Panc1 (cell line): ENCODE measurements at regions not wholly inside any gene's neighbourhood (a gene's known extent, or its start where the extent isn't known, plus 50 kb on each side); places are given as distances from the start of the nearest gene placed in this dataset.

Experiments
- ATAC-seq: fragments of 200-7000 bp; cut with Tn5 transposase; 2 replicates; pipeline ENCODE4 v1.9.1; 2020; ENCODE audit warnings: mild to moderate bottlenecking, moderate library complexity
- BruUV-seq: library from RNA; stranded (reverse); fragments of 400-500 nt; replicated peaks from 2 replicates; lab custom pipeline; 2021; lab: Mats Ljungman, UMichigan
- CTCF ChIA-PET: fragments of 300-600 bp; sonication (Branson Sonifier 250); formaldehyde crosslinking; loops from one replicate; lab custom pipeline; 2022; ENCODE audit warnings: antibody characterized with exemption; lab: Charles Lee
- POLR2A ChIA-PET: fragments of 300-600 bp; sonication (Branson Sonifier 250); formaldehyde crosslinking; loops from one replicate; lab custom pipeline; 2022; ENCODE audit warnings: antibody characterized with exemption; lab: Charles Lee
- DNase-seq: peaks from one replicate; pipeline ENCODE4 v3.0.0-alpha.2; 2010; ENCODE audit warnings: low read depth, low spot score
- H3K27ac ChIP-seq: 2 replicates; pipeline ENCODE4 v1.5.1; 2011; ENCODE audit warnings: mild to moderate bottlenecking, low read length, inconsistent platforms
- H3K27me3 ChIP-seq: fragments of 200-500 bp; sonication (Bioruptor generic); 2 replicates; pipeline ENCODE4 v1.6.0; 2014; ENCODE audit warnings: low read length, inconsistent platforms; ENCODE audit not compliant: control insufficient read depth, insufficient read depth
- H3K36me3 ChIP-seq: fragments of 200-500 bp; sonication (Bioruptor generic); 2 replicates; pipeline ENCODE4 v1.5.1; 2014; ENCODE audit warnings: inconsistent platforms, mild to moderate bottlenecking, low read length, moderate library complexity; ENCODE audit not compliant: control insufficient read depth, insufficient read depth
- H3K4me1 ChIP-seq: 2 replicates; pipeline ENCODE4 v1.5.1; 2011; ENCODE audit warnings: inconsistent platforms, mild to moderate bottlenecking, low read length, moderate library complexity; ENCODE audit not compliant: control insufficient read depth, insufficient read depth
- H3K4me3 ChIP-seq, 2 experiments: 2 replicates each; pipeline ENCODE4 v1.5.1; 2011 to 2012; ENCODE audit warnings: low read depth in 2 of 2, low read length in 2 of 2, mild to moderate bottlenecking in 2 of 2, inconsistent platforms in 1 of 2, moderate library complexity in 1 of 2
- H3K9me3 ChIP-seq: fragments of 200-500 bp; sonication (Bioruptor generic); 2 replicates; pipeline ENCODE4 v1.5.1; 2014; ENCODE audit warnings: low read depth, mild to moderate bottlenecking, inconsistent platforms, low read length, moderate library complexity; ENCODE audit not compliant: control insufficient read depth, insufficient read depth
- POLR2AphosphoS5 ChIP-seq: IDR thresholded peaks from 2 replicates; pipeline ENCODE4 v1.6.1; 2012; ENCODE audit warnings: mild to moderate bottlenecking, low read depth, low read length, moderate library complexity
- SIN3A ChIP-seq: IDR thresholded peaks from 2 replicates; pipeline ENCODE4 v1.6.1; 2012; ENCODE audit warnings: low read depth, mild to moderate bottlenecking, low read length, moderate library complexity, borderline replicate concordance; ENCODE audit not compliant: insufficient read depth
- TCF7L2 ChIP-seq: IDR thresholded peaks from 2 replicates; pipeline ENCODE4 v1.6.1; 2011; ENCODE audit warnings: mild to moderate bottlenecking, low read depth, low read length, inconsistent platforms
- in situ Hi-C: cut with HindIII; loops from 2 replicates; pipeline ENCODE4 v1.10.0; 2016; ENCODE audit warnings: low sequenced_read_pairs, low pct_unique_long_range_greater_than_20kb
- intact Hi-C: fragments of 100-400 bp; cut with micrococcal nuclease; formaldehyde crosslinking; loops from one replicate; pipeline ENCODE4 v1.10.0; 2022; ENCODE audit not compliant: unreplicated experiment
- TF ChIP-seq, protein P1 (sequence below), 2 experiments: IDR thresholded peaks; 2 replicates each; pipeline ENCODE4 v1.6.1; 2011 to 2012; ENCODE audit warnings: low read depth in 2 of 2, control low read depth in 1 of 2, low read length in 1 of 2, mild to moderate bottlenecking in 1 of 2, moderate library complexity in 1 of 2; ENCODE audit not compliant: insufficient read depth in 1 of 2
- TF ChIP-seq, protein P2 (sequence below): fragments of 450-650 bp; IDR thresholded peaks from 2 replicates; pipeline ENCODE4 v1.5.1; 2017; ENCODE audit warnings: mild to moderate bottlenecking

DNA sequence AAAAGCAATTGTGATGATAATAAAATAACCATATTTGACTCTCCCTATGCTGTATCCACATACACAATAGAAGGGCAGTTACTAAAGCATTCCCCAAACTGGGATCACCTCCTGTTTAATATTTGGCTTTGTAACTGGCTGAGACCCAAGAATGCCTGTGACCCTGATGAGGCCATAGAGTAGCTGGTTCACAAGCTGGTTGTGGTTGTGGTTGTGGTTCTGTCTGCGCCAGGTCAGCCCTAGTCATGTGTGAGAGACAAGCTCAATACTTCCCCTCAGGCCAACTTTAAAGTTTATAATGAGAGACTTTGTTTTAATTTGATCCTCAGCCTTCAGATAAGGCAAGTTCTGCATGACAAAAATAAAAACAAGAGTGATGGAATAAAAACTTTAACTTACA is 209.9 kb downstream of the PARM1 start:
- no peak for DNase-seq
- intact Hi-C loops, result no loop called here
- Histone ChIP-seq H3K4me1 (no peaks in the 10 kb centered on the region), H3K36me3 (no peaks in the 10 kb centered on the region), H3K27ac (no peak overlapping the region), H3K27me3 (no peaks in the 10 kb centered on the region), H3K4me3 (no peak overlapping the region), H3K9me3 (no peaks in the 10 kb centered on the region)
- ChIA-PET CTCF (no interaction called here), POLR2A (no interaction called here)
- no TSS peak for BruUV-seq
- TF ChIP-seq, protein P1, sequence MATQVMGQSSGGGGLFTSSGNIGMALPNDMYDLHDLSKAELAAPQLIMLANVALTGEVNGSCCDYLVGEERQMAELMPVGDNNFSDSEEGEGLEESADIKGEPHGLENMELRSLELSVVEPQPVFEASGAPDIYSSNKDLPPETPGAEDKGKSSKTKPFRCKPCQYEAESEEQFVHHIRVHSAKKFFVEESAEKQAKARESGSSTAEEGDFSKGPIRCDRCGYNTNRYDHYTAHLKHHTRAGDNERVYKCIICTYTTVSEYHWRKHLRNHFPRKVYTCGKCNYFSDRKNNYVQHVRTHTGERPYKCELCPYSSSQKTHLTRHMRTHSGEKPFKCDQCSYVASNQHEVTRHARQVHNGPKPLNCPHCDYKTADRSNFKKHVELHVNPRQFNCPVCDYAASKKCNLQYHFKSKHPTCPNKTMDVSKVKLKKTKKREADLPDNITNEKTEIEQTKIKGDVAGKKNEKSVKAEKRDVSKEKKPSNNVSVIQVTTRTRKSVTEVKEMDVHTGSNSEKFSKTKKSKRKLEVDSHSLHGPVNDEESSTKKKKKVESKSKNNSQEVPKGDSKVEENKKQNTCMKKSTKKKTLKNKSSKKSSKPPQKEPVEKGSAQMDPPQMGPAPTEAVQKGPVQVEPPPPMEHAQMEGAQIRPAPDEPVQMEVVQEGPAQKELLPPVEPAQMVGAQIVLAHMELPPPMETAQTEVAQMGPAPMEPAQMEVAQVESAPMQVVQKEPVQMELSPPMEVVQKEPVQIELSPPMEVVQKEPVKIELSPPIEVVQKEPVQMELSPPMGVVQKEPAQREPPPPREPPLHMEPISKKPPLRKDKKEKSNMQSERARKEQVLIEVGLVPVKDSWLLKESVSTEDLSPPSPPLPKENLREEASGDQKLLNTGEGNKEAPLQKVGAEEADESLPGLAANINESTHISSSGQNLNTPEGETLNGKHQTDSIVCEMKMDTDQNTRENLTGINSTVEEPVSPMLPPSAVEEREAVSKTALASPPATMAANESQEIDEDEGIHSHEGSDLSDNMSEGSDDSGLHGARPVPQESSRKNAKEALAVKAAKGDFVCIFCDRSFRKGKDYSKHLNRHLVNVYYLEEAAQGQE (IDR thresholded peaks at IDR 0.05; ENCODE audit: insufficient read depth in 1 of 2, low read depth in 2 of 2, low read length in 1 of 2), result no peak
- TF ChIP-seq TCF7L2 (no peak), SIN3A (no peak), POLR2AphosphoS5 (no peak)
- TF ChIP-seq, protein P2, sequence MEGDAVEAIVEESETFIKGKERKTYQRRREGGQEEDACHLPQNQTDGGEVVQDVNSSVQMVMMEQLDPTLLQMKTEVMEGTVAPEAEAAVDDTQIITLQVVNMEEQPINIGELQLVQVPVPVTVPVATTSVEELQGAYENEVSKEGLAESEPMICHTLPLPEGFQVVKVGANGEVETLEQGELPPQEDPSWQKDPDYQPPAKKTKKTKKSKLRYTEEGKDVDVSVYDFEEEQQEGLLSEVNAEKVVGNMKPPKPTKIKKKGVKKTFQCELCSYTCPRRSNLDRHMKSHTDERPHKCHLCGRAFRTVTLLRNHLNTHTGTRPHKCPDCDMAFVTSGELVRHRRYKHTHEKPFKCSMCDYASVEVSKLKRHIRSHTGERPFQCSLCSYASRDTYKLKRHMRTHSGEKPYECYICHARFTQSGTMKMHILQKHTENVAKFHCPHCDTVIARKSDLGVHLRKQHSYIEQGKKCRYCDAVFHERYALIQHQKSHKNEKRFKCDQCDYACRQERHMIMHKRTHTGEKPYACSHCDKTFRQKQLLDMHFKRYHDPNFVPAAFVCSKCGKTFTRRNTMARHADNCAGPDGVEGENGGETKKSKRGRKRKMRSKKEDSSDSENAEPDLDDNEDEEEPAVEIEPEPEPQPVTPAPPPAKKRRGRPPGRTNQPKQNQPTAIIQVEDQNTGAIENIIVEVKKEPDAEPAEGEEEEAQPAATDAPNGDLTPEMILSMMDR, result no peak
- in situ Hi-C loops, result no loop called here
- no peak for ATAC-seq

DNA sequence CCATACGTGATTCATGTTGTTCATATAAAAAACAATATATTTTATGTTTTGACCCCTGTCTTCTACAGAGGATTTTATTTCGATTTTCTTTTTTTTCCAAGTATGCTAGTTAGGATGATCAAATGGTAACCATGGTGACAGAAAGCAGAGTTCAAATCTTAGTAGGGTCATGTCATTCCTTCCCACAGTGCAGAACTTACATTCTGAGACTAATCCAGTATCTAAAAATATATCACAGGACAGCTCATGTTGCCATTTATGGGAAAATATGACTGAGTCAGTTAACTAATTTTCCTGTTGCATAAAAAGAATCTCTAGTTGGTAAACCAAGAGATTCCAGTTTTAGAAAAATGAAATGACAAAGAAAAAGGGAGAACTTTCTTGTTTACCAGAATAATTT is 209.5 kb downstream of the PARM1 start:
- Histone ChIP-seq H3K9me3 (no peaks in the 10 kb centered on the region), H3K4me1 (no peaks in the 10 kb centered on the region), H3K27me3 (no peaks in the 10 kb centered on the region), H3K27ac (no peak overlapping the region), H3K36me3 (no peaks in the 10 kb centered on the region), H3K4me3 (no peak overlapping the region)
- ChIA-PET POLR2A (no interaction called here), CTCF (no interaction called here)
- BruUV-seq, result no TSS peak
- in situ Hi-C loops (no loop called here), intact Hi-C loops (no loop called here)
- no peak for DNase-seq
- TF ChIP-seq, protein P1 (IDR thresholded peaks at IDR 0.05; ENCODE audit: insufficient read depth in 1 of 2, low read depth in 2 of 2, low read length in 1 of 2), result no peak
- TF ChIP-seq, protein P2, result no peak
- TF ChIP-seq SIN3A (no peak), TCF7L2 (no peak), POLR2AphosphoS5 (no peak)
- ATAC-seq, result no peak
